Lower leg skin (tissue), 4 donors: ENCODE measurements at regions not wholly inside any gene's neighbourhood (a gene's known extent, or its start where the extent isn't known, plus 50 kb on each side); places are given as distances from the start of the nearest gene placed in this dataset.

ENCODE experiments used
- DNase-seq, 2 donors: peaks; one replicate each; pipeline ENCODE4 v3.0.0-alpha.2; 2019; ENCODE audit warnings: low spot score in 2 of 2
- H3K4me3 ChIP-seq: fragments of 200-600 bp; sonication (generic); 2 replicates; pipeline ENCODE4 v1.5.1; 2017; ENCODE audit warnings: mild to moderate bottlenecking, low read depth; ENCODE audit not compliant: poor library complexity, severe bottlenecking
- CTCF ChIP-seq, 3 donors: fragments of 450-650 bp; IDR thresholded peaks; one replicate each; pipeline ENCODE4 v1.5.1; 2016; ENCODE audit warnings: antibody characterized with exemption in 3 of 3, mild to moderate bottlenecking in 3 of 3, moderate library complexity in 2 of 3
- POLR2A ChIP-seq, 2 donors: fragments of 450-650 bp; IDR thresholded peaks; one replicate each; pipeline ENCODE4 v1.6.1; 2016 to 2017; ENCODE audit warnings: antibody characterized with exemption in 2 of 2, mild to moderate bottlenecking in 1 of 2, moderate library complexity in 1 of 2
- WGBS, 2 donors: methylation state at CpG; one replicate each; pipeline ENCODE4 v1.1.5; 2018; 5-methylcytosine and 5-hydroxymethylcytosine counted together
- intact Hi-C: fragments of 100-400 bp; cut with DNase I; formaldehyde crosslinking; loops from one replicate; pipeline ENCODE4 v1.15.0; 2023; ENCODE audit warnings: low total_unique reads

- H3K4me3 ChIP-seq, result no peak overlapping the region
- intact Hi-C loops, result no loop called here
- 52 to 72% methylated on average over 4 of the region's 4 CpGs for WGBS, 2 donors
- TF ChIP-seq CTCF (IDR thresholded peaks at IDR 0.05) (no peak), POLR2A (IDR thresholded peaks at IDR 0.05) (no peak)
- DNase-seq, result no peak
These were observed 223.9 kb downstream of the NEBL start for GRCh38 chr10:20673175-20673574.

- no peak overlapping the region for H3K4me3 ChIP-seq
- no peak for DNase-seq
- WGBS, 2 donors, result 27 to 29% methylated on average over 5 of the region's 5 CpGs
- TF ChIP-seq CTCF (IDR thresholded peaks at IDR 0.05), result no peak
- TF ChIP-seq POLR2A (IDR thresholded peaks at IDR 0.05), result no peak
- intact Hi-C loops, result no loop called here
These were observed 224.4 kb downstream of the NEBL start for GRCh38 chr10:20672741-20673140.

- H3K4me3 ChIP-seq, result no peak overlapping the region
- TF ChIP-seq CTCF (IDR thresholded peaks at IDR 0.05) (no peak), POLR2A (IDR thresholded peaks at IDR 0.05) (no peak)
- WGBS, 2 donors, result 64 to 68% methylated on average over 1 of the region's 1 CpG
- intact Hi-C loops, result no loop called here
- DNase-seq, result no peak
These were observed 226.5 kb downstream of the NEBL start for GRCh38 chr10:20670579-20670978.

GRCh38 chr10:20668985-20669384, 228.1 kb downstream of the NEBL start:
- H3K4me3 ChIP-seq, result no peak overlapping the region
- DNase-seq, result no peak
- TF ChIP-seq CTCF (IDR thresholded peaks at IDR 0.05) (no peak), POLR2A (IDR thresholded peaks at IDR 0.05) (no peak)
- intact Hi-C loops, result no loop called here

GRCh38 chr10:20662742-20663141, 234.4 kb downstream of the NEBL start:
- intact Hi-C loops, result no loop called here
- no peak overlapping the region for H3K4me3 ChIP-seq
- no peak for DNase-seq
- 95 to 97% methylated on average over 3 of the region's 3 CpGs for WGBS, 2 donors
- TF ChIP-seq POLR2A (IDR thresholded peaks at IDR 0.05) (no peak), CTCF (IDR thresholded peaks at IDR 0.05) (no peak)

GRCh38 chr10:20659225-20659624, 237.9 kb downstream of the NEBL start:
- no peak for TF ChIP-seq POLR2A (IDR thresholded peaks at IDR 0.05)
- no peak for TF ChIP-seq CTCF (IDR thresholded peaks at IDR 0.05)
- DNase-seq, result no peak
- H3K4me3 ChIP-seq, result no peak overlapping the region
- WGBS, 2 donors, result 42 to 46% methylated on average over 2 of the region's 2 CpGs
- intact Hi-C loops, result no loop called here
